ENCODE measurements at regions not wholly inside any gene's neighbourhood (a gene's known extent, or its start where the extent isn't known, plus 50 kb on each side); places are given as distances from the start of the nearest gene placed in this dataset.

- Histone ChIP-seq H4K8ac (replicated peaks; ENCODE audit: insufficient read length, low read depth, low read length) (no peak overlapping the region), H3K23ac (ENCODE audit: insufficient read length, low read depth, low read length) (no peak overlapping the region), H3K56ac (ENCODE audit: insufficient read length, low read depth, low read length) (no peak overlapping the region), H2BK5ac (ENCODE audit: insufficient read length, low read length) (no peak overlapping the region), H2BK15ac (ENCODE audit: low read depth, low read length) (no peak overlapping the region), H3K14ac (ENCODE audit: insufficient read depth, low read length) (no peak overlapping the region), H4K91ac (ENCODE audit: insufficient read length, low read depth, low read length) (no peak overlapping the region), H3K18ac (ENCODE audit: insufficient read length, low read depth, low read length) (no peak overlapping the region), H3K79me2 (ENCODE audit: insufficient read depth, low read length) (no peaks in the 10 kb centered on the region), H2AFZ (ENCODE audit: low read length) (no peak overlapping the region), H4K5ac (ENCODE audit: insufficient read length, low read depth, low read length) (no peak overlapping the region), H2BK20ac (ENCODE audit: low read depth, low read length, poor library complexity, severe bottlenecking) (no peak overlapping the region), H3K4ac (ENCODE audit: low read depth, low read length) (no peak overlapping the region), H3K9me3 (ENCODE audit: control insufficient read depth, low read depth, low read length) (no peaks in the 10 kb centered on the region), H2BK120ac (ENCODE audit: low read depth, low read length, poor library complexity, severe bottlenecking) (no peak overlapping the region), H3K4me1 (ENCODE audit: insufficient read depth, low read length) (no peaks in the 10 kb centered on the region; the same call in 1 of the 2 replicates), H3K23me2 (ENCODE audit: insufficient read length, low read depth, low read length, poor library complexity, severe bottlenecking) (no peaks in the 10 kb centered on the region), H3K9ac (ENCODE audit: extremely low read depth, insufficient read length, low read length) (no peak overlapping the region), H3K4me2 (ENCODE audit: insufficient read depth, insufficient read length, low read length) (no peak overlapping the region), H2BK12ac (ENCODE audit: insufficient read length, low read depth, low read length) (no peak overlapping the region), H2AK5ac (ENCODE audit: insufficient read length, low read length) (no peak overlapping the region), H3T11ph (ENCODE audit: low read length) (no peak overlapping the region), H4K20me1 (ENCODE audit: control insufficient read depth, insufficient read depth, insufficient read length) (no peaks in the 10 kb centered on the region), H3K79me1 (ENCODE audit: insufficient read depth, low read depth, low read length, poor library complexity, severe bottlenecking) (no peaks in the 10 kb centered on the region), H3K27me3 (ENCODE audit: insufficient read depth, low read length) (no peaks in the 10 kb centered on the region), H3K27ac (ENCODE audit: insufficient read length, low read depth, low read length) (no peak overlapping the region)
- no peaks in the 10 kb centered on the region for H3K27me3 Mint-ChIP-seq (ENCODE audit: low read depth)
- no peak for TF ChIP-seq CTCF (conservative IDR thresholded peaks at IDR 0.05)
- no peaks in the 10 kb centered on the region for H3K36me3 Mint-ChIP-seq (ENCODE audit: insufficient read depth in 1 of 3, low read depth in 3 of 3)
- H3K4me3 Mint-ChIP-seq = no peak overlapping the region
- H3K9me3 Mint-ChIP-seq = no peaks in the 10 kb centered on the region
- H3K4me1 Mint-ChIP-seq = peaks cover 13 to 19% of the 10 kb centered on the region in 2 experiments
- no peak overlapping the region for H3K27ac Mint-ChIP-seq
- WGBS (ENCODE audit: extremely low coverage, insufficient read length, low lambda C conversion rate) = no CpG with 5 or more reads among the region's 3 CpGs
- DNase-seq = no peak
Measured at GRCh38 chr13:106709522-106709921, 141.6 kb upstream of the ARGLU1 start.

Data from H9 (cell line).